ENCODE measurements at regions not wholly inside any gene's neighbourhood (a gene's known extent, or its start where the extent isn't known, plus 50 kb on each side); places are given as distances from the start of the nearest gene placed in this dataset.

DNA sequence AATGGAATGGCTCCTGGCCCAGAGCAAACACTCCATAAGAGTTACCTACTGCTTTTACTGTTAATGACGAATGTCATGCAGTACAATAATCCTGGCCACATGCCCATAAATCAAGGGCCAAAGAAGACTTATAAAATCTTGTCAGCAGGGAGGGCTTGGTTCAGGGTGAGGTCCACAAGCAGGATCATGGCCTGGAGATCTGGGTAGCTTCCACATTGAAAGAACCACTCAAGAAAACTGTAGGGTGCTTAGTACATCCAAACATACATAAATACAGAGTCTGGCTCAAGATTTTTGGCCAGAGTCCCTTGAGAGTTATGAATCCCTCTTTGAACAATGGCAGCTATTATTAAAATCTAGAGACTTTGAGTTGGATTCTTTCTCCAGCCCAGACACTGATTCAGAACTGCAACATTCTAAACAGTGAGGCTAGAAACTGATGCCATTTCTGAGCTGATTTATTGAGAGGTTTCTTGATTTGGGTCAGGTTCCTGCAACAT, 188.7 kb downstream of the CDC5L start:
- TF ChIP-seq, protein P1, sequence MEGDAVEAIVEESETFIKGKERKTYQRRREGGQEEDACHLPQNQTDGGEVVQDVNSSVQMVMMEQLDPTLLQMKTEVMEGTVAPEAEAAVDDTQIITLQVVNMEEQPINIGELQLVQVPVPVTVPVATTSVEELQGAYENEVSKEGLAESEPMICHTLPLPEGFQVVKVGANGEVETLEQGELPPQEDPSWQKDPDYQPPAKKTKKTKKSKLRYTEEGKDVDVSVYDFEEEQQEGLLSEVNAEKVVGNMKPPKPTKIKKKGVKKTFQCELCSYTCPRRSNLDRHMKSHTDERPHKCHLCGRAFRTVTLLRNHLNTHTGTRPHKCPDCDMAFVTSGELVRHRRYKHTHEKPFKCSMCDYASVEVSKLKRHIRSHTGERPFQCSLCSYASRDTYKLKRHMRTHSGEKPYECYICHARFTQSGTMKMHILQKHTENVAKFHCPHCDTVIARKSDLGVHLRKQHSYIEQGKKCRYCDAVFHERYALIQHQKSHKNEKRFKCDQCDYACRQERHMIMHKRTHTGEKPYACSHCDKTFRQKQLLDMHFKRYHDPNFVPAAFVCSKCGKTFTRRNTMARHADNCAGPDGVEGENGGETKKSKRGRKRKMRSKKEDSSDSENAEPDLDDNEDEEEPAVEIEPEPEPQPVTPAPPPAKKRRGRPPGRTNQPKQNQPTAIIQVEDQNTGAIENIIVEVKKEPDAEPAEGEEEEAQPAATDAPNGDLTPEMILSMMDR (IDR thresholded peaks at IDR 0.05) = no peak
- TF ChIP-seq NFIC (IDR thresholded peaks at IDR 0.05; ENCODE audit: borderline replicate concordance) = no peak
- no peak for TF ChIP-seq TCF12 (IDR thresholded peaks at IDR 0.05)
- no peak for TF ChIP-seq TAF1 (IDR thresholded peaks at IDR 0.05; ENCODE audit: borderline replicate concordance, low read depth, low read length)
- TF ChIP-seq, protein P2, sequence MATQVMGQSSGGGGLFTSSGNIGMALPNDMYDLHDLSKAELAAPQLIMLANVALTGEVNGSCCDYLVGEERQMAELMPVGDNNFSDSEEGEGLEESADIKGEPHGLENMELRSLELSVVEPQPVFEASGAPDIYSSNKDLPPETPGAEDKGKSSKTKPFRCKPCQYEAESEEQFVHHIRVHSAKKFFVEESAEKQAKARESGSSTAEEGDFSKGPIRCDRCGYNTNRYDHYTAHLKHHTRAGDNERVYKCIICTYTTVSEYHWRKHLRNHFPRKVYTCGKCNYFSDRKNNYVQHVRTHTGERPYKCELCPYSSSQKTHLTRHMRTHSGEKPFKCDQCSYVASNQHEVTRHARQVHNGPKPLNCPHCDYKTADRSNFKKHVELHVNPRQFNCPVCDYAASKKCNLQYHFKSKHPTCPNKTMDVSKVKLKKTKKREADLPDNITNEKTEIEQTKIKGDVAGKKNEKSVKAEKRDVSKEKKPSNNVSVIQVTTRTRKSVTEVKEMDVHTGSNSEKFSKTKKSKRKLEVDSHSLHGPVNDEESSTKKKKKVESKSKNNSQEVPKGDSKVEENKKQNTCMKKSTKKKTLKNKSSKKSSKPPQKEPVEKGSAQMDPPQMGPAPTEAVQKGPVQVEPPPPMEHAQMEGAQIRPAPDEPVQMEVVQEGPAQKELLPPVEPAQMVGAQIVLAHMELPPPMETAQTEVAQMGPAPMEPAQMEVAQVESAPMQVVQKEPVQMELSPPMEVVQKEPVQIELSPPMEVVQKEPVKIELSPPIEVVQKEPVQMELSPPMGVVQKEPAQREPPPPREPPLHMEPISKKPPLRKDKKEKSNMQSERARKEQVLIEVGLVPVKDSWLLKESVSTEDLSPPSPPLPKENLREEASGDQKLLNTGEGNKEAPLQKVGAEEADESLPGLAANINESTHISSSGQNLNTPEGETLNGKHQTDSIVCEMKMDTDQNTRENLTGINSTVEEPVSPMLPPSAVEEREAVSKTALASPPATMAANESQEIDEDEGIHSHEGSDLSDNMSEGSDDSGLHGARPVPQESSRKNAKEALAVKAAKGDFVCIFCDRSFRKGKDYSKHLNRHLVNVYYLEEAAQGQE (IDR thresholded peaks at IDR 0.05; ENCODE audit: low read depth, low read length) = no peak
- no peak for TF ChIP-seq MEF2A (IDR thresholded peaks at IDR 0.05; ENCODE audit: borderline replicate concordance, low read depth)
- TF ChIP-seq GATA2 (CRISPR knock-in tag; IDR thresholded peaks at IDR 0.05) = no peak
- no peak for TF ChIP-seq YY1 (IDR thresholded peaks at IDR 0.05; ENCODE audit: low read depth)

Measured in SK-N-SH (cell line).